Glutamatergic neuron (in vitro differentiated cells): ENCODE measurements at regions not wholly inside any gene's neighbourhood (a gene's known extent, or its start where the extent isn't known, plus 50 kb on each side); places are given as distances from the start of the nearest gene placed in this dataset.

ENCODE experiments used
- DNase-seq: peaks from one replicate; pipeline ENCODE4 v3.0.0; 2022
- H3K27ac Mint-ChIP-seq: one replicate; pipeline ENCODE4 v1.8.0; 2020; ENCODE audit warnings: mild to moderate bottlenecking, mixed read lengths, inconsistent platforms; ENCODE audit not compliant: unreplicated experiment
- H3K27me3 Mint-ChIP-seq: one replicate; pipeline ENCODE4 v1.8.0; 2020; ENCODE audit warnings: mild to moderate bottlenecking, moderate library complexity, mixed read lengths, inconsistent platforms; ENCODE audit not compliant: unreplicated experiment
- H3K36me3 Mint-ChIP-seq: one replicate; pipeline ENCODE4 v1.8.0; 2020; ENCODE audit warnings: mild to moderate bottlenecking, mixed read lengths, inconsistent platforms; ENCODE audit not compliant: unreplicated experiment
- H3K4me1 Mint-ChIP-seq: one replicate; pipeline ENCODE4 v1.8.0; 2020; ENCODE audit warnings: mild to moderate bottlenecking, low read depth, mixed read lengths, inconsistent platforms; ENCODE audit not compliant: unreplicated experiment
- H3K4me3 Mint-ChIP-seq: one replicate; pipeline ENCODE4 v1.8.0; 2020; ENCODE audit warnings: mild to moderate bottlenecking, mixed read lengths, inconsistent platforms; ENCODE audit not compliant: unreplicated experiment
- H3K9me3 Mint-ChIP-seq: one replicate; pipeline ENCODE4 v1.8.0; 2020; ENCODE audit warnings: mild to moderate bottlenecking, moderate library complexity, mixed read lengths, inconsistent platforms; ENCODE audit not compliant: unreplicated experiment
- CTCF ChIP-seq: fragments of 200-600 bp; sonication (generic); IDR thresholded peaks from one replicate; pipeline ENCODE4 v1.5.0; 2021; ENCODE audit not compliant: partially characterized antibody, unreplicated experiment

DNA sequence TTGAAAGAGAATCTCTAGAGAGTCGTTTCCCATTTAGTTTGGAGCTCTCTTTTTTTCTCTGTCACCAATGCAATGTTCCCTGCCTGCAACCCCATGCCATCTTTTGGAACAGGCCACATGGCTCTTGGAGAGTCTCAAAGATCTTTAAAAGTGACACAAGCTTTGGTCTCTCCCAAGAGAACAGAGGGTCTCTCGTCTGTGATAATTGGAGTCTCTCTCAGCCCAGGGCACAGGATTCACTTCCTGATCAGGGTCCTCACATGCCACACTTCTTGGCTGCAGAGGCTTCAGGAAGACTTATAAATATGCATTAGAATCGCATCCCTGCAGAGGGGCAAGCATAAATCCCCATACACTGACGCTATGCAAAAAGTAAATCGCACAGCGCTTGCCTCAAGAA lies 240.5 kb downstream of the IRS2 start:
- no peak overlapping the region for H3K4me3 Mint-ChIP-seq
- no peak overlapping the region for H3K27ac Mint-ChIP-seq
- H3K36me3 Mint-ChIP-seq = peaks cover 3% of the 10 kb centered on the region
- no peak for TF ChIP-seq CTCF
- no peak for DNase-seq
- H3K4me1 Mint-ChIP-seq = peaks cover 26% of the 10 kb centered on the region
- no peaks in the 10 kb centered on the region for H3K27me3 Mint-ChIP-seq
- H3K9me3 Mint-ChIP-seq = no peaks in the 10 kb centered on the region

- Mint-ChIP-seq H3K36me3 (peaks cover 3% of the 10 kb centered on the region), H3K27ac (no peak overlapping the region), H3K4me1 (peaks cover 18% of the 10 kb centered on the region), H3K4me3 (no peak overlapping the region), H3K9me3 (peaks cover 2% of the 10 kb centered on the region), H3K27me3 (no peaks in the 10 kb centered on the region)
- no peak for DNase-seq
- no peak for TF ChIP-seq CTCF
Measured at GRCh38 chr13:109541081-109541480, 245.3 kb downstream of the IRS2 start.

DNA sequence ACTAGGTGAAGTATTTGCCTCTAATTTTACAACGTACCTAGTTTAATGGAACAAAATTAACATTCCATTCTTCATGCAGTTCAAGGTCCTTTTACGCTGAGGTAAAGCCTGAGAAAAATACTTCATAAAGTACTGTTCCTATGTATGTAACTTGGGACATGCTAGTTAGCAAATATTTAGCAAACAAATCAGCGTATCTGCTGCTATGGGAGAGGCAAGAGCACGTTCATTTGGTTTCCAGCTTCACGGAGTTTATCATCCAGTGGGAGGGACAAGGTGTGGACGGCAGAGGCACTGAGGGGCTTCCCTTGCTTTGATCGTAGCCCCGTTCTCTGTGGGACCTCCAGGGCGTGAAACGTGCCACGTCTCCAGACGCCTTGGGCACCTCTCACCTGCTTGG lies 248.8 kb downstream of the IRS2 start:
- Mint-ChIP-seq H3K27ac (no peak overlapping the region), H3K9me3 (peaks cover 2% of the 10 kb centered on the region), H3K4me1 (peaks cover 3% of the 10 kb centered on the region), H3K36me3 (peaks cover 8% of the 10 kb centered on the region), H3K27me3 (no peaks in the 10 kb centered on the region), H3K4me3 (no peak overlapping the region)
- no peak for TF ChIP-seq CTCF
- DNase-seq = no peak

DNA sequence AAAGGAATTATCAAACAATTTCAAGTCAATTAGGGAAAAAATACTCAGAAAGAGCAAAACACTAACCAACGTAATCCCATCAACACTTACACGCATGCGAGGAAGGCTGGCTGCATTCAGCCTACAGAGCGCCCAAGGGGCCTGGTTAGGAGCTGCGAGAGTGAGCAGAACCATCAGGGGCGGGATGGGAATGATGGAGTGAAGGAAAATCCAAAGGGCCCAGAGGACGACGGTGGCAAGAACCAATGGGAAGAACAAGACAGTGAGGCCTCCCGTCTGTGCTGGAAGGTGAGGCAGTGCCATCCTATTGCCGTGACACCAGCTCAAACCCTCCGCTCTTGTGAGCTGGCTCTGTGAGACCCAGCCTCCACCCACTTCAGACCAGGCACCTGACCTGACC lies 253.0 kb downstream of the IRS2 start:
- Mint-ChIP-seq H3K4me3 (no peak overlapping the region), H3K27ac (no peak overlapping the region), H3K4me1 (no peaks in the 10 kb centered on the region), H3K27me3 (no peaks in the 10 kb centered on the region), H3K9me3 (peaks cover 2% of the 10 kb centered on the region), H3K36me3 (peaks cover 8% of the 10 kb centered on the region)
- no peak for DNase-seq
- TF ChIP-seq CTCF = no peak

DNA sequence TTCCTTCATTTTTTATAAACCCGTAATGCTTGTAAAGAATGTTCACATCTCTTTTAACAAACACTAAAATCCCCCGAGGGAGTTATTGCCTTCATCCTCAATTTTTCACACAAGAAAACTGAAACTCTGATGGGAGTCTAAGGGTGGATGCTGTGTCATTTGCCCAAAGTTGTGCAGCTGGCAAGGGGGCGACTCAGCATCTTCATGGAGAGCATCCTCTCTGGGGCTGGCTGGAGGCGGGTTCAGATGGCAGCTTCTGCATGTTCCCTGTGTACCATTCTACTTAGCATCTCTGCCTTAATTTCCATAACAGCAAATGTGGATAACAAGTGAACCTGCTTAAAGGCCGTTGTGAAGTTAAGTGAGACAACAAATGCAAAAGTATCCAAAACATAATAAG lies 256.4 kb downstream of the IRS2 start:
- Mint-ChIP-seq H3K36me3 (no peaks in the 10 kb centered on the region), H3K27ac (no peak overlapping the region), H3K4me3 (no peak overlapping the region), H3K9me3 (no peaks in the 10 kb centered on the region), H3K4me1 (no peaks in the 10 kb centered on the region), H3K27me3 (peaks cover 5% of the 10 kb centered on the region)
- no peak for TF ChIP-seq CTCF
- DNase-seq = no peak
